ENCODE measurements at regions not wholly inside any gene's neighbourhood (a gene's known extent, or its start where the extent isn't known, plus 50 kb on each side); places are given as distances from the start of the nearest gene placed in this dataset.

DNA sequence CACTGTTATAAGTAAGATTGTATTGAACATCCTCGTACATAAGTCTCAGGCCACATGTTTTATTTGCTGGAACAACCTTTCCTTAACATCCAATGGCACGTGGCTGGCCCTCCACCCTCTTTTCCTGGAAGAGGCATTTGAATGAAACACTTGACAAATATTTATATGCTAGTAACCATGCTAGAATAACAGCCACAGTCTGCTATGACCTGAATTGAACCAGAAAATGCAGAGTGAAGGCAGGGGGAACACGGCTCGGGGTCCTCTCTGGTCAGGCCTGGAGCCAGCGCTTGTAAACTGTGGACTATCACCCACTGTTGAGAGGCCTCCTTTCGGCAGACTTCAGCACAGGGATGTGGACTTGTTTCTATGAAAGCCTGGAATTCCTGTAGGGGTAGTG lies 198.2 kb upstream of the COPS8 start:
- Histone ChIP-seq H3K9ac (ENCODE audit: low read length in 2 of 2) (no peak overlapping the region), H3K36me3 (ENCODE audit: control insufficient read depth in 2 of 2, insufficient read depth in 2 of 2, low read length in 2 of 2) (no peaks in the 10 kb centered on the region), H3K27ac (ENCODE audit: low read length) (peak overlapping the region; percentile 37), H3K27me3 (ENCODE audit: control insufficient read depth in 1 of 2, insufficient read depth in 2 of 2, low read length in 2 of 2) (no peaks in the 10 kb centered on the region), H3K9me3 (ENCODE audit: control insufficient read depth in 2 of 2, low read length in 2 of 2) (no peaks in the 10 kb centered on the region), H3K4me1 (ENCODE audit: control insufficient read depth, insufficient read depth, low read length) (peaks cover 9% of the 10 kb centered on the region), H3K4me3 (ENCODE audit: low read length in 2 of 2) (no peak overlapping the region)

DNA sequence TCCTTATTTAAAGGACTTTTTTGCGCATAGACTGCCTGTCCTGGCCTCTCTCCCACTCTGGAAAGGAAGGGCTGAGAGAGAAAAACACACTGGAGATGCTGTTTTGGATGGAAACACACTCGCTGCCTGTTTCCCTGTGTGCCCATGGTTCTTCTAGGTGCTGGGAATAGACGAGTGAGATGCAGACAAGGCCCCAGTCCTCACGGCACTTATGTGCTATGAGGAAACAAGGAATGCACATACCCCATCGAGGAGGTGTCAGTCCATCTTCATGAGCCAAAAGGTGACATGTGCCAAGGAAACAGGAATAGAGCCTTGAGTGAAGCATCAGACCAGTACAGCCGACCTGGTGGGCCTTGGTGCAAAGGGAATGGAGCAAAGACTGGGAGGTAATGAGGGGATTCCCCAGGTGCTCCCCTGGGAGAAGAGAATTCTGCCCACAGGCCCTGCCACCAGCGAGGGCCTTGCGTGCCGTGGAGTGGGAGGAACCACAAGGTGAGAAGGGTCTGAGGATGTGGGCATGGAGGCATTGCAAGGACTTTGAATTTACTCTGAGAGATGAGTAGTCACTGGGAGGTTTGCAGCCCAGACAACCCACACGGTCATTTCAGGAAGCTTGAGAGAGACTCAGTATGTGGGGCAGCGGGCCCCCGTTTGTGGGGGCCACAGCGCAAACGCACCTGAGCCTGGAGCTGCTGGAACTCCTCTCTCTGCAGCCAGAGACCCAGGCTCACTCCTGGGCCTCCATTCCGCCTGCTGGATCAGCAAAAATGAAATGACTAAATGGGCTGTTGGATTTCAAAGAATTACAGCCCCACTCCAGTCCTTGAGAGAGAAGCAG lies 197.5 kb upstream of the COPS8 start:
- no peaks in the 10 kb centered on the region for H3K36me3 ChIP-seq (ENCODE audit: control insufficient read depth in 2 of 2, insufficient read depth in 2 of 2, low read length in 2 of 2)
- no peaks in the 10 kb centered on the region for H3K27me3 ChIP-seq (ENCODE audit: control insufficient read depth in 1 of 2, insufficient read depth in 2 of 2, low read length in 2 of 2)
- H3K27ac ChIP-seq (ENCODE audit: low read length), result peak overlapping the region; percentile 37
- H3K4me1 ChIP-seq (ENCODE audit: control insufficient read depth, insufficient read depth, low read length), result peaks cover 9% of the 10 kb centered on the region
- H3K9ac ChIP-seq (ENCODE audit: low read length in 2 of 2), result no peak overlapping the region
- H3K4me3 ChIP-seq (ENCODE audit: low read length in 2 of 2), result no peak overlapping the region
- no peaks in the 10 kb centered on the region for H3K9me3 ChIP-seq (ENCODE audit: control insufficient read depth in 2 of 2, low read length in 2 of 2)

GRCh38 chr2:236888794-236889780 lies 196.6 kb upstream of the COPS8 start:
- H3K36me3 ChIP-seq (ENCODE audit: control insufficient read depth in 2 of 2, insufficient read depth in 2 of 2, low read length in 2 of 2), result no peaks in the 10 kb centered on the region
- no peak overlapping the region for H3K9ac ChIP-seq (ENCODE audit: low read length in 2 of 2)
- peaks cover 9% of the 10 kb centered on the region for H3K4me1 ChIP-seq (ENCODE audit: control insufficient read depth, insufficient read depth, low read length)
- H3K4me3 ChIP-seq (ENCODE audit: low read length in 2 of 2), result no peak overlapping the region
- H3K27ac ChIP-seq (ENCODE audit: low read length), result no peak overlapping the region
- no peaks in the 10 kb centered on the region for H3K9me3 ChIP-seq (ENCODE audit: control insufficient read depth in 2 of 2, low read length in 2 of 2)
- no peaks in the 10 kb centered on the region for H3K27me3 ChIP-seq (ENCODE audit: control insufficient read depth in 1 of 2, insufficient read depth in 2 of 2, low read length in 2 of 2)

DNA sequence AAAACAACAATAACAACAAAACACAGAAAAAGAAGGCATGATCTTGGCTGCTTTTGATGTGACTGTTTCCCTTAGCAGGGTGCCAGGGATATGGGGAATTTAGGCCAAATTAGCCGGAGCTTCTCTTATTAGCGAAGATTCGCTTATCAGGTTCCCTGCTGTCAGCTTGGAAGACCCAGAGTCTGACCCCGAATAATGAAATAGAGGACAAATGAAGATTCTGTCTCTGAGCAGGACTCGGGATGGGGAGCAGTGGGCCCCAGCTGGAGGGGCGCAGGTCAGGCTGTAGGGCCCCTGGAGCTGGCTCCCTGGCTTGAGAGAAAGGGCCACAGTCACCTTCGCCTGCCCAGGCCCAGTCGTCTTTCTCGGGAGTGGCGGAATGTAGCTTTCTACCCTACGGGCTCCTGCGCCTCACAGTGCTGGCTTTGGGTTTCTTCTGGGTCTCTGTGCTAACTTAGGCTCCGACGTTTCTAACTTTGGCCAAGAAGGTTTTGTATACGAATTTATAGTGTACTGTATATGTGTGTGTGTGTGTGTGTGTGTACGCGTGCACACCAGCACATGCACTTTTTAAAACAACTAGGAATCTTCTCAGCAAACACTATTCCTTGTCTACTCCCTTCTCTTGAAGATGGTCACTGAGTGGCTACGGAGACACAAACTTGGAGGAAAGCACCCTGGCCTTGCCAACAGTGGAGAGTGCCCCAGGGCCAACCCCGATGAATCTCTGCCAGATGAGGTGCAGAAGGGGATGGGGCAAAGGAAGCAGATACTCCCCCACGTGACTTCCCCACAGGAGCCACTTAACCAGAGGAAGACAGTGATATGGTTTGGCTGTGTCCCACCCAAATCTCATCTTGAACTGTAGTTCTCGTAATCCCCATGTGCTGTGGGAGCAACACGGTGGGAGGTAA lies 195.6 kb upstream of the COPS8 start:
- no peaks in the 10 kb centered on the region for H3K27me3 ChIP-seq (ENCODE audit: control insufficient read depth in 1 of 2, insufficient read depth in 2 of 2, low read length in 2 of 2)
- no peaks in the 10 kb centered on the region for H3K36me3 ChIP-seq (ENCODE audit: control insufficient read depth in 2 of 2, insufficient read depth in 2 of 2, low read length in 2 of 2)
- no peak overlapping the region for H3K9ac ChIP-seq (ENCODE audit: low read length in 2 of 2)
- H3K27ac ChIP-seq (ENCODE audit: low read length), result no peak overlapping the region
- no peaks in the 10 kb centered on the region for H3K9me3 ChIP-seq (ENCODE audit: control insufficient read depth in 2 of 2, low read length in 2 of 2)
- peaks cover 9% of the 10 kb centered on the region for H3K4me1 ChIP-seq (ENCODE audit: control insufficient read depth, insufficient read depth, low read length)
- H3K4me3 ChIP-seq (ENCODE audit: low read length in 2 of 2), result no peak overlapping the region

DNA sequence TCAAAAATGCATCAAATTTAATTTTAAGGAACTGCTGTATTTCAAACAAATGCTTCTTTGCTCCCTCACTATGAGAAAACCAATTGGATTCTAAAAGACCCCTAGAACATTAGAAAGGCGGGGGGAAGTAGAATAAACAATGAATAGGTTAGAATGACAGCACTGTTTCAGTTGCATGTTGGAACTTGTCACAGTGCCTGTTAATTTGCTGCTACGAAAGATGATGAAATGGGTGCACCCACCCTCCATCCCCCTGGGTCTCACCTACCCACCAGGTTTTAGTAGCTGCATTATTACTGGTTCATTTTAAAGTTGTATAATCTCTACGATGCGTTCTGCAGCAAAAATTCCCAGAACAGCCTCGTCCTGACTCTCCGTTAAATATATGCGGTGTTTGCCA lies 193.0 kb upstream of the COPS8 start:
- Histone ChIP-seq H3K9ac (ENCODE audit: low read length in 2 of 2) (no peak overlapping the region), H3K27me3 (ENCODE audit: control insufficient read depth in 1 of 2, insufficient read depth in 2 of 2, low read length in 2 of 2) (no peaks in the 10 kb centered on the region), H3K4me1 (ENCODE audit: control insufficient read depth, insufficient read depth, low read length) (peaks cover 7% of the 10 kb centered on the region), H3K4me3 (ENCODE audit: low read length in 2 of 2) (no peak overlapping the region), H3K9me3 (ENCODE audit: control insufficient read depth in 2 of 2, low read length in 2 of 2) (no peaks in the 10 kb centered on the region), H3K36me3 (ENCODE audit: control insufficient read depth in 2 of 2, insufficient read depth in 2 of 2, low read length in 2 of 2) (no peaks in the 10 kb centered on the region), H3K27ac (ENCODE audit: low read length) (no peak overlapping the region)

- H3K27ac ChIP-seq (ENCODE audit: low read length), result no peak overlapping the region
- H3K4me3 ChIP-seq (ENCODE audit: low read length in 2 of 2), result no peak overlapping the region
- no peaks in the 10 kb centered on the region for H3K9me3 ChIP-seq (ENCODE audit: control insufficient read depth in 2 of 2, low read length in 2 of 2)
- H3K36me3 ChIP-seq (ENCODE audit: control insufficient read depth in 2 of 2, insufficient read depth in 2 of 2, low read length in 2 of 2), result no peaks in the 10 kb centered on the region
- no peaks in the 10 kb centered on the region for H3K27me3 ChIP-seq (ENCODE audit: control insufficient read depth in 1 of 2, insufficient read depth in 2 of 2, low read length in 2 of 2)
- H3K4me1 ChIP-seq (ENCODE audit: control insufficient read depth, insufficient read depth, low read length), result no peaks in the 10 kb centered on the region
- no peak overlapping the region for H3K9ac ChIP-seq (ENCODE audit: low read length in 2 of 2)
These were observed 190.9 kb upstream of the COPS8 start for GRCh38 chr2:236894791-236895190.

- Histone ChIP-seq H3K27me3 (ENCODE audit: control insufficient read depth in 1 of 2, insufficient read depth in 2 of 2, low read length in 2 of 2) (peaks cover under 1 to 2% of the 10 kb centered on the region in 2 donors), H3K27ac (ENCODE audit: low read length) (no peak overlapping the region), H3K4me1 (ENCODE audit: control insufficient read depth, insufficient read depth, low read length) (no peaks in the 10 kb centered on the region), H3K9me3 (ENCODE audit: control insufficient read depth in 2 of 2, low read length in 2 of 2) (no peaks in the 10 kb centered on the region), H3K4me3 (ENCODE audit: low read length in 2 of 2) (no peak overlapping the region), H3K36me3 (ENCODE audit: control insufficient read depth in 2 of 2, insufficient read depth in 2 of 2, low read length in 2 of 2) (no peaks in the 10 kb centered on the region), H3K9ac (ENCODE audit: low read length in 2 of 2) (no peak overlapping the region)
These were observed 190.2 kb upstream of the COPS8 start for GRCh38 chr2:236895497-236895896.

GRCh38 chr2:236896688-236897087 lies 189.0 kb upstream of the COPS8 start:
- no peaks in the 10 kb centered on the region for H3K9me3 ChIP-seq (ENCODE audit: control insufficient read depth in 2 of 2, low read length in 2 of 2)
- peaks cover 2 to 5% of the 10 kb centered on the region in 2 donors for H3K27me3 ChIP-seq (ENCODE audit: control insufficient read depth in 1 of 2, insufficient read depth in 2 of 2, low read length in 2 of 2)
- no peak overlapping the region for H3K9ac ChIP-seq (ENCODE audit: low read length in 2 of 2)
- no peaks in the 10 kb centered on the region for H3K4me1 ChIP-seq (ENCODE audit: control insufficient read depth, insufficient read depth, low read length)
- no peak overlapping the region for H3K27ac ChIP-seq (ENCODE audit: low read length)
- no peaks in the 10 kb centered on the region for H3K36me3 ChIP-seq (ENCODE audit: control insufficient read depth in 2 of 2, insufficient read depth in 2 of 2, low read length in 2 of 2)
- no peak overlapping the region for H3K4me3 ChIP-seq (ENCODE audit: low read length in 2 of 2)

- Histone ChIP-seq H3K36me3 (ENCODE audit: control insufficient read depth in 2 of 2, insufficient read depth in 2 of 2, low read length in 2 of 2) (no peaks in the 10 kb centered on the region), H3K27me3 (ENCODE audit: control insufficient read depth in 1 of 2, insufficient read depth in 2 of 2, low read length in 2 of 2) (peaks cover 2 to 9% of the 10 kb centered on the region in 2 donors), H3K4me1 (ENCODE audit: control insufficient read depth, insufficient read depth, low read length) (no peaks in the 10 kb centered on the region), H3K27ac (ENCODE audit: low read length) (no peak overlapping the region), H3K9ac (ENCODE audit: low read length in 2 of 2) (no peak overlapping the region), H3K4me3 (ENCODE audit: low read length in 2 of 2) (no peak overlapping the region), H3K9me3 (ENCODE audit: control insufficient read depth in 2 of 2, low read length in 2 of 2) (no peaks in the 10 kb centered on the region)
These were observed 186.5 kb upstream of the COPS8 start for GRCh38 chr2:236899146-236899545.

Measured in stomach smooth muscle (tissue), 2 donors.